ENCODE measurements at regions not wholly inside any gene's neighbourhood (a gene's known extent, or its start where the extent isn't known, plus 50 kb on each side); places are given as distances from the start of the nearest gene placed in this dataset.

DNA sequence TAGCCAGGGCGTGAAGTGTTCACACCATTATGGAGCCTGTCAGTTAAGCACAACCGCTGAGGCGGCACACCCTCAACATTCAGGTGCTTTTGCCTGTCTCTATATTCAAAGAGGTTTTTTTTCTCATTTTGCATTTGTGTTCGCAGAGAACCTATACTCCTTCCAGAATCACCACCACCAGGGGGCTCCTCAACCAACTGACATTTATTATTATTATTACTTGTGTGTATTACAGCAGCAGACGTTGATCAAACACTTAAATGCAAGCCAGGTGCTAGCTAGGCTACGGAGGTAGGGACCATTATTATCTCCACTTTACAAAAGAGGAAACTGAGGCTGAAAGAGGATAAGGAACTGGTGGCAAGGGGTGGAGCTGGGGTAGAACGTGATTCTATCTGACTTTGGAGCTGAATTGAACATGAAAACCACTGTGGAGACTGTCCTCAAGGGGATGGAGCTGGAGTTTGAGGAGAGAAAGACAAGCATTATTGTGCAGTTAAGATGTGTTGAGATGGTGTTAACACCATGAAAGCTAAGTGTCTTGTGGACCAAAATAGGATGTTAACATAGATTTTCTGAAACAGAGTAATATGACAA is 133.8 kb upstream of the PLXNA4 start:
- no peaks in the 10 kb centered on the region for H3K4me1 ChIP-seq (ENCODE audit: insufficient read depth, low read length)
- H3K4me2 ChIP-seq (ENCODE audit: insufficient read depth, low read length) = no peak overlapping the region
- DNase-seq (no peak), ATAC-seq (ENCODE audit: insufficient read depth, low read depth) (no peak)
- no peak overlapping the region for H3K9ac ChIP-seq (ENCODE audit: low read depth, low read length)
- TF ChIP-seq, protein P1, sequence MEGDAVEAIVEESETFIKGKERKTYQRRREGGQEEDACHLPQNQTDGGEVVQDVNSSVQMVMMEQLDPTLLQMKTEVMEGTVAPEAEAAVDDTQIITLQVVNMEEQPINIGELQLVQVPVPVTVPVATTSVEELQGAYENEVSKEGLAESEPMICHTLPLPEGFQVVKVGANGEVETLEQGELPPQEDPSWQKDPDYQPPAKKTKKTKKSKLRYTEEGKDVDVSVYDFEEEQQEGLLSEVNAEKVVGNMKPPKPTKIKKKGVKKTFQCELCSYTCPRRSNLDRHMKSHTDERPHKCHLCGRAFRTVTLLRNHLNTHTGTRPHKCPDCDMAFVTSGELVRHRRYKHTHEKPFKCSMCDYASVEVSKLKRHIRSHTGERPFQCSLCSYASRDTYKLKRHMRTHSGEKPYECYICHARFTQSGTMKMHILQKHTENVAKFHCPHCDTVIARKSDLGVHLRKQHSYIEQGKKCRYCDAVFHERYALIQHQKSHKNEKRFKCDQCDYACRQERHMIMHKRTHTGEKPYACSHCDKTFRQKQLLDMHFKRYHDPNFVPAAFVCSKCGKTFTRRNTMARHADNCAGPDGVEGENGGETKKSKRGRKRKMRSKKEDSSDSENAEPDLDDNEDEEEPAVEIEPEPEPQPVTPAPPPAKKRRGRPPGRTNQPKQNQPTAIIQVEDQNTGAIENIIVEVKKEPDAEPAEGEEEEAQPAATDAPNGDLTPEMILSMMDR (IDR thresholded peaks at IDR 0.05; ENCODE audit: borderline replicate concordance, extremely low read depth, low read length, poor library complexity, severe bottlenecking) = peak; percentile 31
- no peak for TF ChIP-seq EZH2 (IDR thresholded peaks at IDR 0.05; ENCODE audit: borderline replicate concordance, low read depth, low read length, severe bottlenecking)
- no peaks in the 10 kb centered on the region for H3K27me3 ChIP-seq (ENCODE audit: insufficient read depth, low read length, poor library complexity)
- no peaks in the 10 kb centered on the region for H4K20me1 ChIP-seq (ENCODE audit: insufficient read depth, low read length)
- H3K4me3 ChIP-seq (ENCODE audit: low read depth in 1 of 2, low read length in 2 of 2) = no peak overlapping the region
- no peaks in the 10 kb centered on the region for H3K79me2 ChIP-seq (ENCODE audit: insufficient read depth, low read length)
- H3K9me3 ChIP-seq (ENCODE audit: insufficient read depth, low read length, severe bottlenecking) = no peaks in the 10 kb centered on the region
- no peak overlapping the region for H2AFZ ChIP-seq (ENCODE audit: low read depth, low read length)
- no peaks in the 10 kb centered on the region for H3K36me3 ChIP-seq (ENCODE audit: insufficient read depth, low read length)
- H3K27ac ChIP-seq (ENCODE audit: low read length) = no peak overlapping the region

DNA sequence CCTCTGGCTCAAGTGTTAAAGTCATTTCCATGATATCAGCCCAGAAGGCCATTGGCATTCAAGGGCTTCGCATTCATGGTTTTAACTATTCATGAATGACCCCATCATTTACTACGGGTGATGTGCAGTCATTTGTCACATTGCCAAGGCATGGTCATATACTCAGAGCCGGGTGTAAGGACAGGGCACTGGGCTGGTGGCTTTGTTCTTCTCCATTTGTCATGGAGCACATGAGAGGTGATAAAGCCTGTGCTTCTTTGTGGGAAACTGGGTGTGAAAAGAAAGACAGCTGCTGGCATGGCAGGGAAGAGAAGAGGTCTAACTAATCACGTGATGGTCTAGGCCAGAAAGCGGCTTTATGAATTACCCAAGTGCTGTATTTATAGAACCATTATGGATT is 132.2 kb upstream of the PLXNA4 start:
- Histone ChIP-seq H3K4me3 (ENCODE audit: low read depth in 1 of 2, low read length in 2 of 2) (no peak overlapping the region), H3K27me3 (ENCODE audit: insufficient read depth, low read length, poor library complexity) (no peaks in the 10 kb centered on the region), H3K27ac (ENCODE audit: low read length) (no peak overlapping the region), H3K4me1 (ENCODE audit: insufficient read depth, low read length) (no peaks in the 10 kb centered on the region), H3K4me2 (ENCODE audit: insufficient read depth, low read length) (no peak overlapping the region), H3K9ac (ENCODE audit: low read depth, low read length) (no peak overlapping the region), H2AFZ (ENCODE audit: low read depth, low read length) (no peak overlapping the region), H3K79me2 (ENCODE audit: insufficient read depth, low read length) (no peaks in the 10 kb centered on the region), H3K36me3 (ENCODE audit: insufficient read depth, low read length) (no peaks in the 10 kb centered on the region), H4K20me1 (ENCODE audit: insufficient read depth, low read length) (no peaks in the 10 kb centered on the region), H3K9me3 (ENCODE audit: insufficient read depth, low read length, severe bottlenecking) (no peaks in the 10 kb centered on the region)
- TF ChIP-seq, protein P1 (IDR thresholded peaks at IDR 0.05; ENCODE audit: borderline replicate concordance, extremely low read depth, low read length, poor library complexity, severe bottlenecking) = no peak
- no peak for DNase-seq
- ATAC-seq (ENCODE audit: insufficient read depth, low read depth) = no peak

DNA sequence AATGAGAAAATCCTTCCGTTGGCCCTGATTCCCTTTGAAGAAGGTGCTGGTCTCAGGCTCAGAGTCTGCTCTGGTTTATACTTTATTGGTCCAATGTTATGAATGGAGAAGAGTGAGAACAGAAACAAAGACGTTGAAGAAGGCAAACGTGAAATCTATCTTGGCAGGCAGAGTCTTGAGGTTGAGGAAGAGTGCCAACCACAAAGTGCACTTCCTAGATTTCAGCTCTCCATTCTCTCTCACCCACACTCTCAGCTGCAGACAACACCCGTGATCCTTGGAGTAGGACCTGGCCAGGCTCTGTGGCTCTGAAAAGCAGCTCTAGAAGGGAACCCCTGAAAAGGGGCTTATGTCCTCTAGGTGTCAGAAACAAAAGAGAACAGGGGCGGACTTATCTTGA is 128.9 kb upstream of the PLXNA4 start:
- Histone ChIP-seq H3K4me2 (ENCODE audit: insufficient read depth, low read length) (no peak overlapping the region), H3K27ac (ENCODE audit: low read length) (no peak overlapping the region), H3K9me3 (ENCODE audit: insufficient read depth, low read length, severe bottlenecking) (no peaks in the 10 kb centered on the region), H3K9ac (ENCODE audit: low read depth, low read length) (no peak overlapping the region), H3K36me3 (ENCODE audit: insufficient read depth, low read length) (no peaks in the 10 kb centered on the region), H3K27me3 (ENCODE audit: insufficient read depth, low read length, poor library complexity) (no peaks in the 10 kb centered on the region), H2AFZ (ENCODE audit: low read depth, low read length) (no peak overlapping the region), H4K20me1 (ENCODE audit: insufficient read depth, low read length) (no peaks in the 10 kb centered on the region), H3K79me2 (ENCODE audit: insufficient read depth, low read length) (no peaks in the 10 kb centered on the region), H3K4me1 (ENCODE audit: insufficient read depth, low read length) (no peaks in the 10 kb centered on the region), H3K4me3 (ENCODE audit: low read depth in 1 of 2, low read length in 2 of 2) (no peak overlapping the region)
- DNase-seq = no peak
- TF ChIP-seq EZH2 (IDR thresholded peaks at IDR 0.05; ENCODE audit: borderline replicate concordance, low read depth, low read length, severe bottlenecking) = no peak
- TF ChIP-seq, protein P1 (IDR thresholded peaks at IDR 0.05; ENCODE audit: borderline replicate concordance, extremely low read depth, low read length, poor library complexity, severe bottlenecking) = no peak
- peak; percentile 68 for ATAC-seq (ENCODE audit: insufficient read depth, low read depth)

DNA sequence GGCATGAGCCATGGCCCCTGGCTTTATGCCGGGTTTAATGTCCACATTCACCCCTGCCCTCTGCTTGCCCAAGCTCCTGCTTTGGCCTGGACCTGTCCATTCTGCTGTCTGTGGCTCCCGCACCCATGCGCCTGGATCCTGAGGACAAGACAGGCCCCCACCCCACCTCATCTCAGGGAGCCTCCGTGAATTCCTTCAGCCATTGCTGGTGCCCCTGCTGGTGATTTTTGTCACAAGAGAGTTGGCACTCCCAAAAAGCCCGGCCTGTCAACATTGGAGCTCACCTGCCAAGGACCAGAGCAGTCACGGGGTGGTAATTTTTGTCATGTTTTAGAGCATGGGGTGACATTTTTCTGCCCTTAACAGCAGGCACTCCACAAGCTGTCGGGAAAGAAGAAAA is 127.5 kb upstream of the PLXNA4 start:
- Histone ChIP-seq H3K9ac (ENCODE audit: low read depth, low read length) (no peak overlapping the region), H3K79me2 (ENCODE audit: insufficient read depth, low read length) (no peaks in the 10 kb centered on the region), H4K20me1 (ENCODE audit: insufficient read depth, low read length) (no peaks in the 10 kb centered on the region), H2AFZ (ENCODE audit: low read depth, low read length) (no peak overlapping the region), H3K4me1 (ENCODE audit: insufficient read depth, low read length) (no peaks in the 10 kb centered on the region), H3K27ac (ENCODE audit: low read length) (no peak overlapping the region), H3K4me3 (ENCODE audit: low read depth in 1 of 2, low read length in 2 of 2) (no peak overlapping the region), H3K4me2 (ENCODE audit: insufficient read depth, low read length) (no peak overlapping the region), H3K27me3 (ENCODE audit: insufficient read depth, low read length, poor library complexity) (no peaks in the 10 kb centered on the region), H3K36me3 (ENCODE audit: insufficient read depth, low read length) (no peaks in the 10 kb centered on the region), H3K9me3 (ENCODE audit: insufficient read depth, low read length, severe bottlenecking) (no peaks in the 10 kb centered on the region)
- TF ChIP-seq, protein P1 (IDR thresholded peaks at IDR 0.05; ENCODE audit: borderline replicate concordance, extremely low read depth, low read length, poor library complexity, severe bottlenecking) = no peak
- no peak for TF ChIP-seq EZH2 (IDR thresholded peaks at IDR 0.05; ENCODE audit: borderline replicate concordance, low read depth, low read length, severe bottlenecking)
- ATAC-seq (ENCODE audit: insufficient read depth, low read depth) (no peak), DNase-seq (no peak)

All from DND-41 (cell line).